ENCODE measurements at regions not wholly inside any gene's neighbourhood (a gene's known extent, or its start where the extent isn't known, plus 50 kb on each side); places are given as distances from the start of the nearest gene placed in this dataset.

GRCh38 chr6:23688650-23689049, 437.4 kb upstream of the NRSN1 start:
- intact Hi-C loops (cut with DNase I; ENCODE audit: low total_unique reads): no loop called here
- no peak for TF ChIP-seq POLR2A (IDR thresholded peaks at IDR 0.05)
- H3K4me3 ChIP-seq: no peak overlapping the region
- H3K4me1 ChIP-seq: no peaks in the 10 kb centered on the region
- no peak for DNase-seq
- no peaks in the 10 kb centered on the region for H3K27me3 ChIP-seq (replicated peaks in 1 of 7)
- H3K9me3 ChIP-seq: peaks cover 0 to 6% (median 0%) of the 10 kb centered on the region in 8 donors
- H3K36me3 ChIP-seq: no peaks in the 10 kb centered on the region
- 86 to 89% (median 88%) methylated on average over 15 of the region's 15 CpGs for WGBS, 5 donors
- H3K27ac ChIP-seq: no peak overlapping the region

GRCh38 chr6:23690453-23691049, 435.5 kb upstream of the NRSN1 start:
- Histone ChIP-seq H3K4me1 (no peaks in the 10 kb centered on the region), H3K27me3 (replicated peaks in 1 of 7) (no peaks in the 10 kb centered on the region), H3K36me3 (no peaks in the 10 kb centered on the region), H3K4me3 (no peak overlapping the region), H3K27ac (no peak overlapping the region), H3K9me3 (peaks cover 0 to 5% (median 0%) of the 10 kb centered on the region in 8 donors)
- DNase-seq: no peak
- WGBS, 5 donors: 75 to 87% (median 80%) methylated on average over 5 of the region's 5 CpGs
- intact Hi-C loops (cut with DNase I; ENCODE audit: low total_unique reads): no loop called here
- no peak for TF ChIP-seq CTCF (IDR thresholded peaks at IDR 0.05 in 8 of 11, conservative IDR thresholded peaks at IDR 0.05 in 3 of 11)
- no peak for TF ChIP-seq POLR2A (IDR thresholded peaks at IDR 0.05)
- no peak for TF ChIP-seq POLR2AphosphoS5 (IDR thresholded peaks at IDR 0.05)

- Histone ChIP-seq H3K27ac (no peak overlapping the region), H3K4me1 (no peaks in the 10 kb centered on the region), H3K4me3 (no peak overlapping the region), H3K36me3 (no peaks in the 10 kb centered on the region), H3K9me3 (peaks cover 0 to 5% (median 0%) of the 10 kb centered on the region in 8 donors), H3K27me3 (replicated peaks in 1 of 7) (no peaks in the 10 kb centered on the region)
- WGBS, 5 donors: 73 to 80% (median 78%) methylated on average over 2 of the region's 2 CpGs
- no peak for DNase-seq
- TF ChIP-seq CTCF (IDR thresholded peaks at IDR 0.05 in 8 of 11, conservative IDR thresholded peaks at IDR 0.05 in 3 of 11) (no peak), POLR2AphosphoS5 (IDR thresholded peaks at IDR 0.05) (no peak), POLR2A (IDR thresholded peaks at IDR 0.05) (no peak)
- intact Hi-C loops (cut with DNase I; ENCODE audit: low total_unique reads): no loop called here
These were observed 433.8 kb upstream of the NRSN1 start for GRCh38 chr6:23692184-23692583.

GRCh38 chr6:23696992-23697391, 429.0 kb upstream of the NRSN1 start:
- 51 to 64% (median 62%) methylated on average over 4 of the region's 4 CpGs for WGBS, 5 donors
- peaks cover 0 to 12% (median 0%) of the 10 kb centered on the region in 8 donors for H3K9me3 ChIP-seq

More at GRCh38 chr6:23696992-23697391, 429.0 kb upstream of the NRSN1 start:
- intact Hi-C loops (cut with DNase I; ENCODE audit: low total_unique reads): no loop called here
- no peaks in the 10 kb centered on the region for H3K36me3 ChIP-seq
- no peak for DNase-seq
- no peak overlapping the region for H3K4me3 ChIP-seq
- H3K27me3 ChIP-seq (replicated peaks in 1 of 7): no peaks in the 10 kb centered on the region
- no peaks in the 10 kb centered on the region for H3K4me1 ChIP-seq
- no peak overlapping the region for H3K27ac ChIP-seq
- TF ChIP-seq CTCF (IDR thresholded peaks at IDR 0.05 in 8 of 11, conservative IDR thresholded peaks at IDR 0.05 in 3 of 11): no peak
- TF ChIP-seq POLR2A (IDR thresholded peaks at IDR 0.05): no peak
- no peak for TF ChIP-seq POLR2AphosphoS5 (IDR thresholded peaks at IDR 0.05)
